DMS53 (cell line): ENCODE measurements at regions not wholly inside any gene's neighbourhood (a gene's known extent, or its start where the extent isn't known, plus 50 kb on each side); places are given as distances from the start of the nearest gene placed in this dataset.

Source experiments
- DNase-seq: peaks from one replicate; lab custom pipeline; 2025; lab: John Stamatoyannopoulos, UW

- no peak for DNase-seq
Observed at GRCh38 chr1:22376546-22376945, 75.1 kb upstream of the ZBTB40 start.

- no peak for DNase-seq
Observed at GRCh38 chr1:22376976-22377375, 74.7 kb upstream of the ZBTB40 start.

DNA sequence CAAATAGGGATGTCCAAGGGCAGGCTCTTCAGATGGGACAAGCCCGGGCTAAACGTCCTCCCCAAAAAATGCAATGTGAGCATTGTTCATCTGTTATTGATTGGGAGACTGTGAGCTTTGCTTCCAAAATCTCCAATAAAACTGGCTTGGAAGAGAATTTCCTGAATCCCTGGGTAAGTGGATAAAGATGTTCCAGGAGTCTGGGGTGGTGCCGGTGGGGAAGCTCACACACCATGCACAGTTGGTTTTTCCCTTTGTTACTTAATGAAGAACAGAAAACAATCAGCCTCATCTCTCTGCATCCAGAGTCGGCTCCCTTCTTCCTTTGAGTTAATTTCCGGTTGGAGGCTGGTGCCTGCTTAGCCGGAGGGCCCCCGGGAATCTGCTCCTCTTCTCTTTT lies 72.1 kb upstream of the ZBTB40 start:
- no peak for DNase-seq

DNA sequence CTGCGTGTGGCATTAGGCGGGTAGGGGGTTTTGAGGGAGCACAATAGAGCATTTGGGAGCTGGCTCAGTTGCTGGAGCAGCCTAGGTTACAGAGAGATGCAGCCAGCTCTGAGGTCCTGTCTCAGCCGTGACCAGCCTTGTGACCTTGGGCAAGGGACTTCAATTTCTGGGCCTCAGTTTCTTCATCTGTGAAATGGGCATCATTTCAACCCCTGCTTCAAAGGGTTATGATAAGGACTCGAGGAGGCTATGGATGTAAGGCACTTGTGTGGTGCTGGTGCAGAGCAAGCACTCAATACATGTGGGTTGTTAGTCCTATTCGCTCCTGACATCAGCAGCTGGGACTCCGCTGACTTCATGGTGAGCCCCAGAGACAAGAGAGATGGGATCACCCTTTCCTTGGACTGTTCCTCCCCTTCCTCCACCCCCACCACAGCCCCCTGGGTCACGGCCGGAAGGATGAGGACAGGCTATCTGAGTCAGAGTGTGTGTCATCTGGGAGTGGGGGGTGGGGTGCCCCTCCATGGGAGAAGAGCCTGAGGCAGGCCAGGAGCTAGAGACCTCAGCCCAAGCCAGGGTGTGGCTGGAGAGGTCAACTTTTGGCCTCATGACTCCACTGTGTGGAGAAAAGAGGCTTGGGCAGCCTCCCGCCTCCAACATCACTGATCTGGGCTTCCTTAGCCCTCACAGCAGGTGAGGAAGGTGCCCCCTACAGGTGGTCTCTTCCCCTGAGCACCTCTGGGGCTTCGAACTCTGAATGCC lies 71.4 kb upstream of the ZBTB40 start:
- no peak for DNase-seq

DNA sequence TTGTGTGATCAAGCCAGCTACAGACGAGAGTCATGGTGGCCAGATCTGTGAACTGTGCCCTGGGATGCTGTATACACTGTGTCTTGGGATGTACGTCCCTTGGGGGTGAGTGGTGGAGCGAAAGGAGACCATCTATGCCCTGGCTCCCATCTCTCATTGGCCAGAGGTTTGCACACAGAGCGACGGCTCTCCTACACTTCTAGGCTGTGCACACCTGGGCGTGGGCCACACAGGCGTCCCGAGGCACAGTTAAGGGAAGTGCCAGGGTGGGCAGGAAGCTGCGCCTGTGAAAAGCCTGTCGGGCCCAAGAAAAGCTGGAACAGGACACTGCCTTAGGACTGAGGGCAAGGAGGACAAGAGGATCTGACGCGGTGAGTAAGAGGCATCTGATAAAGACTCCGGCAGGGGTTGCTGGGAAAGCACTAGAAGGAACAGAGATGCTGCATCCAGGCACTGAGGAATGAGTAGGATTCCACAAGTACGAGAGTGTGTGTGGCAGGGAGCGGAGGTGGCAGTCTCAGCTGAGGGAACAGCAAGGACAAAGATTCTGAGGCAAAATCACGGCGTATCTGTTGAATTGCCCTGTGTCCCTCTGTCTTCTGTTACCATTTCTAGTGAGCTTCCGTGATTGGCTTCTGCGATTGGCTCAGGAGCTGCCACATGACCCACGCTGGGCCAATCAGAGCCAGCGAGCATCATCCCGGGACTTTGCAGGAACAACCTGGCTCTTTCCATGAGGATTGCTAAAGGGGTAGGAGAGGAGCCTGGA lies 67.9 kb upstream of the ZBTB40 start:
- no peak for DNase-seq

DNA sequence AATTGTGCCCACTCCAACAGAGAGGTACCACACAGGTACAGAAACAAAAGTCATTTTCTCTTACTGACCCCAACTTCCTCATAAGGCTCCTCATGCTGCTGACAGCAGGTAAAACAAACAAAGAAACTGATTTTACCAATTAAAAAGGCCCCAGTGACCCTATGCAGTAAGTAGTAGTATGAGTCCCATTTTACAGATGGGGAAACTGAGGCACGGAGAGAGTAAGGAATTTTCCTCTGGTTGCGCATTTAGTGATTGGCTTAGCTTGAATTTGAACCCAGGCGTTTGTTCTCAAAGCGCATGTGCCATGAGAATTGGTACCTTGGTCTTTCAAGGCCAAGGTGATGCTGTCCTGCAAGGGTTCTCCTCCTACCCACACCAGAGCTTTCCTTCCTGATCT lies 66.1 kb upstream of the ZBTB40 start:
- DNase-seq, result no peak

GRCh38 chr1:22386774-22387173 lies 64.9 kb upstream of the ZBTB40 start:
- DNase-seq, result no peak

GRCh38 chr1:22387919-22388580 lies 63.6 kb upstream of the ZBTB40 start:
- no peak for DNase-seq

- DNase-seq, result no peak
Observed at GRCh38 chr1:22388671-22389450, 62.8 kb upstream of the ZBTB40 start.

GRCh38 chr1:22393587-22393986 lies 58.1 kb upstream of the ZBTB40 start:
- no peak for DNase-seq

- DNase-seq, result no peak
Observed at GRCh38 chr1:22398656-22399420, 52.8 kb upstream of the ZBTB40 start.

DNA sequence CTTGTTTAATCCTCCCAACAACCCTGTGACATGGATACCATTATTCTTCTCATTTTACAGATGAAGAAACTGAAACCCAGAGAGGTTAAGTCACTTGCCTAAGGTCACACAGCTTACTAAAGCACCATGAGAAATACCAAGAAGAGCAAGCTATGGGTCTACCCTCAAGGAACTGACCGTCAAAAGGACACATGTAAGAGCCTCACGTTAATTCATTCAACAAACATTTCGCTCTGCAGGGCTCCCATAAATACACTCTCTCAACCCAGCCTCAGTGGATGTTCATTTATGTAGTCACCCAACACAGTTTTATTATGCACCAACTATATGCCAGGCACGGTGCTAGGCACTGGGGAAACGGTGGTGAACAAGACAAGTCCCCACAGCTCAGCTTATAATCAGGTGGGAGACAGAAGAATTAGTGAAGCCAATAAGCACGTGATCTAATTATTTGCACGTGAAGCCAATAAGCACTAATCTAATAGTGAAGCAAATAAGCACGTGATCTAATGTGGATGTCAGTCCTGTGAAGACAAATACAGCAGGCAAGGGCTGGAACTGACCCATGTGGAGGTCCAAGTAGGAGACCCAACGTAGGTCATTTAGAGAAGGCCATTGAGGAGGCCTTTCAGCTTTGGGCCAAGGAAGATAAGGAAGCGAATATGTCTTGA lies 52.1 kb upstream of the ZBTB40 start:
- DNase-seq, result no peak
